ENCODE measurements at regions not wholly inside any gene's neighbourhood (a gene's known extent, or its start where the extent isn't known, plus 50 kb on each side); places are given as distances from the start of the nearest gene placed in this dataset.
"Not testable (repeated sequence)": the region's sequence is repeated elsewhere in the genome, so short reads cannot be mapped to it uniquely, and the experiment has no call there.

GRCh38 chr1:83131692-83131955 lies 867.3 kb downstream of the TTLL7 start:
- Mint-ChIP-seq H3K27ac (no peak overlapping the region), H3K4me1 (ENCODE audit: low read depth) (no peaks in the 10 kb centered on the region), H3K36me3 (ENCODE audit: low read depth) (no peaks in the 10 kb centered on the region), H3K27me3 (ENCODE audit: low read depth) (no peaks in the 10 kb centered on the region), H3K9me3 (ENCODE audit: insufficient read depth) (no peaks in the 10 kb centered on the region), H3K4me3 (no peak overlapping the region)
- no peak for ATAC-seq
- POLR2A ChIA-PET, result no interaction called here
- no peak for DNase-seq
- CTCF ChIA-PET, result no interaction called here

- Mint-ChIP-seq H3K9me3 (ENCODE audit: insufficient read depth) (no peaks in the 10 kb centered on the region), H3K4me1 (ENCODE audit: low read depth) (no peaks in the 10 kb centered on the region), H3K4me3 (no peak overlapping the region), H3K27ac (no peak overlapping the region), H3K27me3 (ENCODE audit: low read depth) (no peaks in the 10 kb centered on the region), H3K36me3 (ENCODE audit: low read depth) (no peaks in the 10 kb centered on the region)
- ATAC-seq, result no peak
- no peak for DNase-seq
- ChIA-PET POLR2A (no interaction called here), CTCF (no interaction called here)
Observed at GRCh38 chr1:83130886-83131691, 867.8 kb downstream of the TTLL7 start.

GRCh38 chr1:83129107-83129506 lies 869.8 kb downstream of the TTLL7 start:
- DNase-seq (no peak), ATAC-seq (no peak)
- Mint-ChIP-seq H3K27ac (no peak overlapping the region), H3K4me3 (no peak overlapping the region), H3K36me3 (ENCODE audit: low read depth) (no peaks in the 10 kb centered on the region), H3K27me3 (ENCODE audit: low read depth) (no peaks in the 10 kb centered on the region), H3K9me3 (ENCODE audit: insufficient read depth) (no peaks in the 10 kb centered on the region), H3K4me1 (ENCODE audit: low read depth) (no peaks in the 10 kb centered on the region)
- ChIA-PET CTCF (no interaction called here), POLR2A (no interaction called here)

- Mint-ChIP-seq H3K4me3 (no peak overlapping the region), H3K36me3 (ENCODE audit: low read depth) (no peaks in the 10 kb centered on the region), H3K9me3 (ENCODE audit: insufficient read depth) (no peaks in the 10 kb centered on the region), H3K27me3 (ENCODE audit: low read depth) (no peaks in the 10 kb centered on the region), H3K27ac (no peak overlapping the region), H3K4me1 (ENCODE audit: low read depth) (no peaks in the 10 kb centered on the region)
- DNase-seq, result no peak
- no peak for ATAC-seq
- ChIA-PET CTCF (no interaction called here), POLR2A (no interaction called here)
Observed at GRCh38 chr1:83125456-83125855, 873.5 kb downstream of the TTLL7 start.

GRCh38 chr1:83123019-83123418 lies 875.9 kb downstream of the TTLL7 start:
- ChIA-PET POLR2A (no interaction called here), CTCF (no interaction called here)

GRCh38 chr1:83118472-83118871 lies 880.5 kb downstream of the TTLL7 start:
- Mint-ChIP-seq H3K4me1 (ENCODE audit: low read depth) (peaks cover 4% of the 10 kb centered on the region), H3K27me3 (ENCODE audit: low read depth) (no peaks in the 10 kb centered on the region), H3K9me3 (ENCODE audit: insufficient read depth) (no peaks in the 10 kb centered on the region), H3K27ac (no peak overlapping the region), H3K36me3 (ENCODE audit: low read depth) (no peaks in the 10 kb centered on the region), H3K4me3 (no peak overlapping the region)
- ChIA-PET POLR2A (no interaction called here), CTCF (no interaction called here)
- ATAC-seq (no peak), DNase-seq (no peak)

More at GRCh38 chr1:83123019-83123418, 875.9 kb downstream of the TTLL7 start:
- Mint-ChIP-seq H3K27ac (no peak overlapping the region), H3K36me3 (ENCODE audit: low read depth) (no peaks in the 10 kb centered on the region), H3K4me3 (no peak overlapping the region), H3K4me1 (ENCODE audit: low read depth) (no peaks in the 10 kb centered on the region), H3K27me3 (ENCODE audit: low read depth) (no peaks in the 10 kb centered on the region), H3K9me3 (ENCODE audit: insufficient read depth) (no peaks in the 10 kb centered on the region)
- ATAC-seq, result no peak
- DNase-seq, result no peak

GRCh38 chr1:83117030-83117429 lies 881.9 kb downstream of the TTLL7 start:
- POLR2A ChIA-PET; H3K27me3 Mint-ChIP-seq (ENCODE audit: low read depth); CTCF ChIA-PET; H3K36me3 Mint-ChIP-seq (ENCODE audit: low read depth); DNase-seq; ATAC-seq; H3K4me3 Mint-ChIP-seq; H3K4me1 Mint-ChIP-seq (ENCODE audit: low read depth); H3K9me3 Mint-ChIP-seq (ENCODE audit: insufficient read depth); H3K27ac Mint-ChIP-seq: not testable (repeated sequence)

GRCh38 chr1:83115785-83116184 lies 883.1 kb downstream of the TTLL7 start:
- Mint-ChIP-seq H3K36me3 (ENCODE audit: low read depth) (no peaks in the 10 kb centered on the region), H3K27me3 (ENCODE audit: low read depth) (no peaks in the 10 kb centered on the region), H3K4me3 (no peak overlapping the region), H3K9me3 (ENCODE audit: insufficient read depth) (no peaks in the 10 kb centered on the region), H3K27ac (no peak overlapping the region), H3K4me1 (ENCODE audit: low read depth) (peaks cover 5% of the 10 kb centered on the region)
- ChIA-PET POLR2A (no interaction called here), CTCF (no interaction called here)
- DNase-seq (no peak), ATAC-seq (no peak)

GRCh38 chr1:83114136-83114834 lies 884.6 kb downstream of the TTLL7 start:
- H3K9me3 Mint-ChIP-seq (ENCODE audit: insufficient read depth), result no peaks in the 10 kb centered on the region
- no peak for DNase-seq
- H3K36me3 Mint-ChIP-seq (ENCODE audit: low read depth), result no peaks in the 10 kb centered on the region
- POLR2A ChIA-PET, result no interaction called here
- no peak for ATAC-seq
- H3K27ac Mint-ChIP-seq, result no peak overlapping the region
- H3K4me3 Mint-ChIP-seq, result no peak overlapping the region
- H3K27me3 Mint-ChIP-seq (ENCODE audit: low read depth), result no peaks in the 10 kb centered on the region
- CTCF ChIA-PET, result no interaction called here
- peaks cover 5% of the 10 kb centered on the region for H3K4me1 Mint-ChIP-seq (ENCODE audit: low read depth)

GRCh38 chr1:83113652-83114051 lies 885.3 kb downstream of the TTLL7 start:
- H3K4me1 Mint-ChIP-seq (ENCODE audit: low read depth), result peaks cover 5% of the 10 kb centered on the region
- H3K4me3 Mint-ChIP-seq, result no peak overlapping the region
- no peak overlapping the region for H3K27ac Mint-ChIP-seq
- DNase-seq (no peak), ATAC-seq (no peak)
- POLR2A ChIA-PET, result no interaction called here
- no peaks in the 10 kb centered on the region for H3K36me3 Mint-ChIP-seq (ENCODE audit: low read depth)
- H3K9me3 Mint-ChIP-seq (ENCODE audit: insufficient read depth), result no peaks in the 10 kb centered on the region
- CTCF ChIA-PET, result no interaction called here
- H3K27me3 Mint-ChIP-seq (ENCODE audit: low read depth), result no peaks in the 10 kb centered on the region

GRCh38 chr1:83112248-83112885 lies 886.6 kb downstream of the TTLL7 start:
- H3K36me3 Mint-ChIP-seq (ENCODE audit: low read depth), result no peaks in the 10 kb centered on the region
- no peak overlapping the region for H3K4me3 Mint-ChIP-seq
- peaks cover 5% of the 10 kb centered on the region for H3K4me1 Mint-ChIP-seq (ENCODE audit: low read depth)
- DNase-seq, result no peak
- CTCF ChIA-PET, result no interaction called here
- POLR2A ChIA-PET, result no interaction called here
- H3K27ac Mint-ChIP-seq, result no peak overlapping the region
- H3K27me3 Mint-ChIP-seq (ENCODE audit: low read depth), result no peaks in the 10 kb centered on the region
- H3K9me3 Mint-ChIP-seq (ENCODE audit: insufficient read depth), result no peaks in the 10 kb centered on the region
- ATAC-seq, result no peak

- ChIA-PET CTCF (no interaction called here), POLR2A (no interaction called here)
- no peaks in the 10 kb centered on the region for H3K36me3 Mint-ChIP-seq (ENCODE audit: low read depth)
- no peaks in the 10 kb centered on the region for H3K27me3 Mint-ChIP-seq (ENCODE audit: low read depth)
- H3K27ac Mint-ChIP-seq, result no peak overlapping the region
- H3K4me1 Mint-ChIP-seq (ENCODE audit: low read depth), result peaks cover 5% of the 10 kb centered on the region
- H3K4me3 Mint-ChIP-seq, result no peak overlapping the region
- no peak for ATAC-seq
- DNase-seq, result no peak
- no peaks in the 10 kb centered on the region for H3K9me3 Mint-ChIP-seq (ENCODE audit: insufficient read depth)
Observed at GRCh38 chr1:83110156-83110555, 888.8 kb downstream of the TTLL7 start.

Measured in activated CD8-positive, alpha-beta T cell treated with anti-CD3 and anti-CD28 coated beads, Interleukin-2, amount 10 ng/mL, durations not matched to agents 7 days and 5 days (primary cell).